Liver (tissue), 8 donors: ENCODE measurements at regions not wholly inside any gene's neighbourhood (a gene's known extent, or its start where the extent isn't known, plus 50 kb on each side); places are given as distances from the start of the nearest gene placed in this dataset.
"Not testable (repeated sequence)": the region's sequence is repeated elsewhere in the genome, so short reads cannot be mapped to it uniquely, and the experiment has no call there.

Source experiments
- DNase-seq: peaks from one replicate; pipeline ENCODE4 v3.0.0-alpha.2; 2017; ENCODE audit warnings: low spot score
- H3K27ac ChIP-seq, 2 donors: one replicate each; pipeline ENCODE4 v1.7.0; 2013; ENCODE audit warnings: inconsistent platforms in 2 of 2, low read length in 2 of 2, control low read depth in 1 of 2, low read depth in 1 of 2, mild to moderate bottlenecking in 1 of 2
- H3K27me3 ChIP-seq, 4 donors: one replicate each; pipeline versions ENCODE4 v1.6.1 to v1.7.0; 2013; ENCODE audit warnings: low read length in 3 of 4, inconsistent platforms in 1 of 4, mild to moderate bottlenecking in 1 of 4, moderate library complexity in 1 of 4; ENCODE audit not compliant: control insufficient read depth in 4 of 4, insufficient read depth in 4 of 4
- H3K36me3 ChIP-seq, 4 donors: one replicate each; pipeline versions ENCODE4 v1.6.1 to v1.7.0; 2013; ENCODE audit warnings: low read length in 3 of 4, mild to moderate bottlenecking in 3 of 4, low read depth in 1 of 4, moderate library complexity in 1 of 4; ENCODE audit not compliant: control insufficient read depth in 4 of 4, insufficient read depth in 3 of 4
- H3K4me1 ChIP-seq, 4 donors: one replicate each; pipeline versions ENCODE4 v1.6.1 to v1.7.0; 2013; ENCODE audit warnings: low read length in 3 of 4, mild to moderate bottlenecking in 3 of 4, moderate library complexity in 1 of 4; ENCODE audit not compliant: control insufficient read depth in 4 of 4, insufficient read depth in 4 of 4
- H3K4me3 ChIP-seq, 3 donors: one replicate each; pipeline versions ENCODE4 v1.6.1 to v1.7.0; 2013; ENCODE audit warnings: low read length in 3 of 3, control low read depth in 1 of 3, low read depth in 1 of 3, mild to moderate bottlenecking in 1 of 3
- H3K9ac ChIP-seq, 2 donors: one replicate each; pipeline ENCODE4 v1.7.0; 2013; ENCODE audit warnings: low read length in 2 of 2, mild to moderate bottlenecking in 2 of 2, moderate library complexity in 2 of 2, control low read depth in 1 of 2, low read depth in 1 of 2
- H3K9me3 ChIP-seq, 4 donors: one replicate each; pipeline versions ENCODE4 v1.6.1 to v1.7.0; 2013; ENCODE audit warnings: low read length in 3 of 4; ENCODE audit not compliant: control insufficient read depth in 4 of 4
- EGR1 ChIP-seq, 2 donors: IDR thresholded peaks; 2 replicates each; pipeline ENCODE4 v1.6.1; 2016 to 2018; ENCODE audit warnings: antibody characterized with exemption in 2 of 2, low read depth in 2 of 2
- FOXA1 ChIP-seq: IDR thresholded peaks from 2 replicates; pipeline ENCODE4 v1.6.1; 2016; ENCODE audit warnings: antibody characterized with exemption
- FOXA2 ChIP-seq: IDR thresholded peaks from 2 replicates; pipeline ENCODE4 v1.6.1; 2016; ENCODE audit warnings: antibody characterized with exemption
- GABPA ChIP-seq, 2 donors: IDR thresholded peaks in 1 of 2; conservative IDR thresholded peaks in 1 of 2; 2 replicates each; pipeline ENCODE4 v1.6.1; 2016; ENCODE audit warnings: antibody characterized with exemption in 2 of 2, mild to moderate bottlenecking in 1 of 2, moderate library complexity in 1 of 2
- HNF4A ChIP-seq, 2 donors: conservative IDR thresholded peaks; 2 replicates each; pipeline ENCODE4 v1.6.1; 2016; ENCODE audit warnings: antibody characterized with exemption in 2 of 2, mild to moderate bottlenecking in 2 of 2
- JUND ChIP-seq, 2 donors: IDR thresholded peaks; 2 replicates each; pipeline ENCODE4 v1.6.1; 2016; ENCODE audit warnings: antibody characterized with exemption in 2 of 2
- NR2F2 ChIP-seq: IDR thresholded peaks from 2 replicates; pipeline ENCODE4 v1.6.1; 2016; ENCODE audit warnings: antibody characterized with exemption
- RAD21 ChIP-seq, 2 donors: IDR thresholded peaks; 2 replicates each; pipeline ENCODE4 v1.6.1; 2016; ENCODE audit warnings: antibody characterized with exemption in 2 of 2, mild to moderate bottlenecking in 2 of 2
- RXRA ChIP-seq, 2 donors: IDR thresholded peaks; 2 replicates each; pipeline ENCODE4 v1.6.1; 2017 to 2018; ENCODE audit warnings: antibody characterized with exemption in 2 of 2, mild to moderate bottlenecking in 1 of 2
- SP1 ChIP-seq: IDR thresholded peaks from 2 replicates; pipeline ENCODE4 v1.6.1; 2018; ENCODE audit warnings: antibody characterized with exemption, mild to moderate bottlenecking
- TAF1 ChIP-seq: conservative IDR thresholded peaks from 2 replicates; pipeline ENCODE4 v1.6.1; 2016; ENCODE audit warnings: antibody characterized with exemption, mild to moderate bottlenecking
- ZBTB33 ChIP-seq: IDR thresholded peaks from 2 replicates; pipeline ENCODE4 v1.6.1; 2016; ENCODE audit warnings: antibody characterized with exemption
- WGBS: extraction: QIAGEN DNeasy Blood & Tissue Kit; methylation state at CpG from one replicate; pipeline ENCODE4 v1.1.7; 2013; 5-methylcytosine and 5-hydroxymethylcytosine counted together
- TF ChIP-seq, protein P1 (sequence below): IDR thresholded peaks from 2 replicates; pipeline ENCODE4 v1.6.1; 2016; ENCODE audit warnings: antibody characterized with exemption
- TF ChIP-seq, protein P2 (sequence below): IDR thresholded peaks from 2 replicates; pipeline ENCODE4 v1.6.1; 2016; ENCODE audit warnings: antibody characterized with exemption
- TF ChIP-seq, protein P3 (sequence below): fragments of 150-350 bp; IDR thresholded peaks from 2 replicates; pipeline ENCODE4 v1.5.1; 2017; ENCODE audit warnings: improper control_type of control experiment, low read depth, low read length; ENCODE audit not compliant: missing input control
- donor health status: healthy.
- donor health status: healthy.
- donor health status: healthy.
- donor health status: healthy.
- donor health status: healthy.

GRCh38 chr13:97544031-97544765 is 110.2 kb downstream of the RAP2A start:
- Histone ChIP-seq H3K27me3 (no peaks in the 10 kb centered on the region), H3K9me3 (no peaks in the 10 kb centered on the region), H3K4me3 (no peak overlapping the region), H3K9ac (no peak overlapping the region), H3K4me1 (no peaks in the 10 kb centered on the region), H3K27ac (no peak overlapping the region), H3K36me3 (no peaks in the 10 kb centered on the region)
- TF ChIP-seq FOXA2 (no peak), NR2F2 (no peak), HNF4A (conservative IDR thresholded peaks at IDR 0.05) (no peak), ZBTB33 (no peak), RAD21 (IDR thresholded peaks at IDR 0.05) (no peak), GABPA (IDR thresholded peaks at IDR 0.05 in 1 of 2, conservative IDR thresholded peaks at IDR 0.05 in 1 of 2) (no peak), RXRA (IDR thresholded peaks at IDR 0.05) (no peak), FOXA1 (no peak), SP1 (no peak), EGR1 (IDR thresholded peaks at IDR 0.05; ENCODE audit: low read depth in 2 of 2) (no peak), JUND (IDR thresholded peaks at IDR 0.05) (no peak)
- TF ChIP-seq, protein P1, sequence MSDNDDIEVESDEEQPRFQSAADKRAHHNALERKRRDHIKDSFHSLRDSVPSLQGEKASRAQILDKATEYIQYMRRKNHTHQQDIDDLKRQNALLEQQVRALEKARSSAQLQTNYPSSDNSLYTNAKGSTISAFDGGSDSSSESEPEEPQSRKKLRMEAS: no peak
- TF ChIP-seq, protein P2, sequence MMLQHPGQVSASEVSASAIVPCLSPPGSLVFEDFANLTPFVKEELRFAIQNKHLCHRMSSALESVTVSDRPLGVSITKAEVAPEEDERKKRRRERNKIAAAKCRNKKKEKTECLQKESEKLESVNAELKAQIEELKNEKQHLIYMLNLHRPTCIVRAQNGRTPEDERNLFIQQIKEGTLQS: no peak
- TF ChIP-seq, protein P3, sequence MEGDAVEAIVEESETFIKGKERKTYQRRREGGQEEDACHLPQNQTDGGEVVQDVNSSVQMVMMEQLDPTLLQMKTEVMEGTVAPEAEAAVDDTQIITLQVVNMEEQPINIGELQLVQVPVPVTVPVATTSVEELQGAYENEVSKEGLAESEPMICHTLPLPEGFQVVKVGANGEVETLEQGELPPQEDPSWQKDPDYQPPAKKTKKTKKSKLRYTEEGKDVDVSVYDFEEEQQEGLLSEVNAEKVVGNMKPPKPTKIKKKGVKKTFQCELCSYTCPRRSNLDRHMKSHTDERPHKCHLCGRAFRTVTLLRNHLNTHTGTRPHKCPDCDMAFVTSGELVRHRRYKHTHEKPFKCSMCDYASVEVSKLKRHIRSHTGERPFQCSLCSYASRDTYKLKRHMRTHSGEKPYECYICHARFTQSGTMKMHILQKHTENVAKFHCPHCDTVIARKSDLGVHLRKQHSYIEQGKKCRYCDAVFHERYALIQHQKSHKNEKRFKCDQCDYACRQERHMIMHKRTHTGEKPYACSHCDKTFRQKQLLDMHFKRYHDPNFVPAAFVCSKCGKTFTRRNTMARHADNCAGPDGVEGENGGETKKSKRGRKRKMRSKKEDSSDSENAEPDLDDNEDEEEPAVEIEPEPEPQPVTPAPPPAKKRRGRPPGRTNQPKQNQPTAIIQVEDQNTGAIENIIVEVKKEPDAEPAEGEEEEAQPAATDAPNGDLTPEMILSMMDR: no peak
- DNase-seq: no peak
- WGBS: 87% methylated on average over 3 of the region's 3 CpGs

DNA sequence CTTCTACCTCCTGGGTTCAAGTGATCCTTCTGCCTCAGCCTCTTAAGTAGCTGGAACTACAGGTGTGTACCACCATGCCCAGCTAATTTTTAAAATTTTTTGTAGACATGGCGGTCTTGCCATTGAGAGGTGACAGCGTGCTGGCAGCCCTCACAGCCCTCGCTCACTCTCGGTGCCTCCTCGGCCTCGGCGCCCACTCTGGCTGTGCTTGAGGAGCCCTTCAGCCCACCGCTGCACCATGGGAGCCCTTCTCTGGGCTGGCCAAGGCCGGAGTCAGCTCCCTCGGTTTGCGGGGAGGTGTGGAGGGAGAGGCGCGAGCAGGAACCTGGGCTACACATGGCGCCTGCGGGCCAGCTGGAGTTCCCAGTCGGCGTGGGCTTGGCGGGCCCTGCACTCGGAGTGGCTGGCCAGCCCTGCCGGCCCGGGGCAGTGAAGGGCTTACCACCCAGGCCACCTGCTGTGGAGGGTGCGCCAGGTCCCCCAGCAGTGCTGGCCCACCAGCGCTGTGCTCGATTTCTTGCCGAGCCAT is 111.1 kb downstream of the RAP2A start:
- not testable (repeated sequence) for H3K27me3 ChIP-seq, H3K9ac ChIP-seq, H3K4me1 ChIP-seq, H3K4me3 ChIP-seq, H3K27ac ChIP-seq, H3K9me3 ChIP-seq, H3K36me3 ChIP-seq, DNase-seq
- WGBS: 93% methylated on average over 25 of the region's 25 CpGs

DNA sequence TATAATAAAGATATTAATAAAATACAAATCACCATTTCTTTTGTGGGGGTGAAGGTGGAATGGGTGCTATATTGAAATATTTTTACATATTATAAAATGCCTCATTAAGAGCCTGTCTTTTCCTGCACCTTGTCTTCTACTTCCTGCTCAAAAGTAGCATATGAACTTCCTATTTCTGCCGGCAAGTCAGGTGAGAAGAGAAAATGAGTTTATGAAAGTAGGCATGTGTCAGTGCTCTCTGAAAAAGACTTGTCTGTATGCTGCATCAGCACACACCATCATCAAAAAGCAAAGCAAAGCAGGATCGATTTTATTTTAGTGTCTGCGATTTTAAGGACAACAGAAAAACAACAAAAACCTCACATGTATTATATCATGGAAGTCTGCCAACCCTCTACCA is 114.2 kb downstream of the RAP2A start:
- Histone ChIP-seq H3K4me1 (no peaks in the 10 kb centered on the region), H3K36me3 (no peaks in the 10 kb centered on the region), H3K27ac (no peak overlapping the region), H3K27me3 (no peaks in the 10 kb centered on the region), H3K9ac (no peak overlapping the region), H3K4me3 (no peak overlapping the region), H3K9me3 (no peaks in the 10 kb centered on the region)
- no peak for TF ChIP-seq EGR1 (IDR thresholded peaks at IDR 0.05; ENCODE audit: low read depth in 2 of 2)
- TF ChIP-seq RXRA (IDR thresholded peaks at IDR 0.05): no peak
- no peak for TF ChIP-seq ZBTB33
- no peak for TF ChIP-seq FOXA2
- no peak for TF ChIP-seq TAF1
- DNase-seq: no peak
- 53% methylated on average over 3 of the region's 3 CpGs for WGBS
